Aorta (tissue), 5 donors: ENCODE measurements at regions not wholly inside any gene's neighbourhood (a gene's known extent, or its start where the extent isn't known, plus 50 kb on each side); places are given as distances from the start of the nearest gene placed in this dataset.

ENCODE experiments used
- ATAC-seq: fragments of 200-7000 bp; cut with Tn5 transposase; one replicate; pipeline ENCODE4 v1.9.1; 2022; ENCODE audit warnings: moderate library complexity; ENCODE audit not compliant: low FRiP score
- DNase-seq, 2 donors: peaks; one replicate each; pipeline ENCODE4 v3.0.0-alpha.2; 2020
- H3K27ac ChIP-seq, 2 donors: one replicate each; pipeline ENCODE4 v1.5.1; 2013; ENCODE audit warnings: low read length in 2 of 2, mild to moderate bottlenecking in 2 of 2, moderate library complexity in 2 of 2, control low read depth in 1 of 2, inconsistent platforms in 1 of 2, low read depth in 1 of 2
- H3K27me3 ChIP-seq, 2 donors: one replicate each; pipeline ENCODE4 v1.6.1; 2013; ENCODE audit warnings: control low read depth in 1 of 2, low read length in 1 of 2, mild to moderate bottlenecking in 1 of 2, moderate library complexity in 1 of 2; ENCODE audit not compliant: insufficient read depth in 2 of 2, control insufficient read depth in 1 of 2
- H3K36me3 ChIP-seq, 2 donors: one replicate each; pipeline ENCODE4 v1.6.1; 2013; ENCODE audit warnings: control low read depth in 1 of 2, low read length in 1 of 2, mild to moderate bottlenecking in 1 of 2; ENCODE audit not compliant: insufficient read depth in 2 of 2, control insufficient read depth in 1 of 2
- H3K4me1 ChIP-seq, 2 donors: one replicate each; pipeline ENCODE4 v1.6.1; 2013; ENCODE audit warnings: low read length in 2 of 2, control low read depth in 1 of 2, mild to moderate bottlenecking in 1 of 2, moderate library complexity in 1 of 2; ENCODE audit not compliant: insufficient read depth in 2 of 2, control insufficient read depth in 1 of 2
- H3K4me3 ChIP-seq, 2 donors: one replicate each; pipeline ENCODE4 v1.5.1; 2013; ENCODE audit warnings: low read length in 2 of 2, control low read depth in 1 of 2, mild to moderate bottlenecking in 1 of 2
- H3K9me3 ChIP-seq: one replicate; pipeline ENCODE4 v1.6.1; 2013; ENCODE audit warnings: mild to moderate bottlenecking, low read length; ENCODE audit not compliant: control insufficient read depth
- WGBS, 2 donors: extraction: QIAGEN DNeasy Blood & Tissue Kit; methylation state at CpG; one replicate each; pipeline ENCODE4 v1.1.7; 2013; 5-methylcytosine and 5-hydroxymethylcytosine counted together
- intact Hi-C, 2 donors: fragments of 100-400 bp; cut with DNase I; formaldehyde crosslinking; loops; one replicate each; pipeline versions ENCODE4 v1.14.2 to v1.15.0; 2022
- donor health status: healthy with polysubstance abuse.
- donor health status: Bipolar disorder and iron deficiency.
- donor health status: DM: no; HTN: no; CAD: no.
- donor health status: DM: no; HTN: no; CAD: no.
- donor health status: DM: yes; HTN: yes; CAD: no.

DNA sequence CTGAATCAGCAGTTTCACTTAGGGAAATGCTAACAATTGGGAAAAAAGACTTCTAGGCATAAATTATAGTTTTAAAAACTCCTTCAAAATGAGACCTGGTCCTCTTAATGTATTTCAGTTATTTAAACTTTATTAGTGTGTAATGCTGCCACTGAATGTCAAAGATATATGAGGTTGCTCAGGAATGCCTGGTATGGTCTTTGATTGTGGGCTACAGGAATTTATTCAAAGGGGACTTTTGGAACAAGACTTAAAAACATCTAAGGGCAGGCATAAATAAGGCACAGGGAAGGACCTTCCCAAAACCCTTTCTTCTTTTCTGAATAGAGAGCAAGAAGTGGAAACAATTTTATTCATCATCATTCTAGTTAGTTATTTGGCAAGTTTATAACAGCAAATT, 439.1 kb downstream of the TLL1 start:
- Histone ChIP-seq H3K27me3 (no peaks in the 10 kb centered on the region), H3K9me3 (no peaks in the 10 kb centered on the region), H3K4me3 (no peak overlapping the region), H3K27ac (no peak overlapping the region), H3K36me3 (no peaks in the 10 kb centered on the region), H3K4me1 (no peaks in the 10 kb centered on the region)
- intact Hi-C loops, result no loop called here
- ATAC-seq, result no peak
- DNase-seq, result no peak

DNA sequence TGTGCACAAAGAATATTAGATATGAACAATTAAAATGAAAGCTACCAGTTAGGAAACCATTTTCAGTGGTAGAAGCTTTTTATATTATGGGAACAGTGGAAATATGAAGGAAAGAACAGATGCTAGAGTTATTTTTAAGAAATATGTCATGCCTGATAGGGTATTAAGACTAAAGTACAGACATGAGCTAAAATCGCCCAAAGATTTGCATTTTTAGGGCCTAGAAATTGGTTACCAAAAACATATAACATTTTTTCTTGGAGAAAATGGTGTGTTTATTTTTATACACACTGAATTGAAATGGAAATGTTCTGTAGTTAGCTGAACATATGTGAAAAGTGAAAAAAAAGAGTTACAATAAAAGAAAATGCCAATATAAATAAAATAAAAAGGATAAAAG, 441.9 kb downstream of the TLL1 start:
- no peak for ATAC-seq
- DNase-seq, result no peak
- intact Hi-C loops, result no loop called here
- Histone ChIP-seq H3K27me3 (no peaks in the 10 kb centered on the region), H3K36me3 (no peaks in the 10 kb centered on the region), H3K4me1 (no peaks in the 10 kb centered on the region), H3K27ac (no peak overlapping the region), H3K9me3 (no peaks in the 10 kb centered on the region), H3K4me3 (no peak overlapping the region)
- 53 to 63% methylated on average over 1 of the region's 1 CpG for WGBS, 2 donors

DNA sequence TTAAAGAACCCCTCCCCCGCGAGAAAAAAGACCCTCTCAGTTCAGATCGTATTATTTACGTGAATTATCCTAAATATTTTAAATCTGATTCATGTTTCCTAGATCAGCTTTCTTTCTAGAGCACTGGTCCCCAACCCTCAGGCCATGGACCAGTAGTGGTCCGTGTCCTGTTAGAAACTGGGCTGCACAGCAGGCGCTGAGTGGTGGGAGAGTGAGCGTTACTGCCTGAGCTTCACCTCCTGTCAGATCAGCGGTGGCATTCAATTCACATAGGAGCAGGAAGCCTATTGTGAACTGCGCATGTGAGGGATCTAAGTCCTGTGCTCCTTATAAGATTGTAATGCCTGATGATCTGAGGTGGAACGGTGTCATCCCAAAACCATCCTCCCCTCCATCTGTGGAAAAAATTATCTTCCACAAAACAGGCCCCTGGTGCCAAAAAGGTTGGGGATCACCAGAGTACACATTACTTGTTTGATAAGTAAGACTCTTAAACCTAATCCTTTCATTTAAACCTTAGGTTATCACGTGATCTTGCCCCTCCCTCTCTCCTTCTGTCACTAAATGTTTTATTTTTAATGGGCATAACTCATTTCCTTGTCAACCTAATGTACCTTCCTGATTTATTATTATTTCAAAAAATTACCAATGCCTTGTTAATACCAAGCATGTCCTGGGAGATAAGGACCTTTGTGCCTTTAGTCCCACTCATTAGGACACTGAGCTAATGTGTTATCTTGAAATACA, 442.9 kb downstream of the TLL1 start:
- H3K27ac ChIP-seq, result no peak overlapping the region
- H3K4me1 ChIP-seq, result no peaks in the 10 kb centered on the region
- intact Hi-C loops, result no loop called here
- ATAC-seq (no peak), DNase-seq (no peak)
- WGBS, 2 donors, result 86 to 89% methylated on average over 11 of the region's 11 CpGs
- H3K9me3 ChIP-seq, result no peaks in the 10 kb centered on the region
- H3K36me3 ChIP-seq, result no peaks in the 10 kb centered on the region
- H3K27me3 ChIP-seq, result no peaks in the 10 kb centered on the region
- H3K4me3 ChIP-seq, result no peak overlapping the region

DNA sequence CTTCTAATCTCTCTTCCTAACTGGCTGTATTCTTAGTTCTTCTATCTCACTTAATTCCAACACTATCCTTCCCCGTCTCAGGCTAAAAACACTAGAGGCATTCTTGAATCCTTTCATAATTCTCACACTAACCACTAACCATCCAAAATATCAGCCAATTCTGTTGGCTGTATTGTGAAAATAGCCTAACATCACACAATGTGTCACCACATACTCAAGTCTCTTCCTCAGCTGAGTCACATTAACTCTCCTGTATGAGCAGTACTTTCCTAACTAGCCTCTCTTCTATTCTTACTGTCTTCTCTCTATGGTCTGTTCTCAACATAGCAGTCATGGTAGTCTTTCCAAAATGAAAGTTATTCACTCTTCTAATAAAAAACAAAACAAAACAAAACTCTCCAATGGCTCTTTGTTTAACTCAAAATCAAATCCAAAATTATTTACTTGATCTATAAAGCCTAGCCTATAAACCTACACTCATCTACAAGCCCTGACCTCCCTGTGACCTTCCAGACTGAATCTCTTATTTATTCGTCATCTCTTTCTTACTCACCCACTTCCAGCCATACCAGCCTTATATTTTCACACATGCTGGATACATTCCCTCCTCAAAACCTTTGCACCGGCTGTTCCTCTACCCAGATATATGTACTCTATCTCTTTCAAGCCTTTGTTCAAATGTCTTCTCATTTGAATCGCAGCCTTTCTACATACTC, 445.9 kb downstream of the TLL1 start:
- WGBS, 2 donors, result 64 to 74% methylated on average over 4 of the region's 4 CpGs
- Histone ChIP-seq H3K27me3 (no peaks in the 10 kb centered on the region), H3K4me3 (no peak overlapping the region), H3K9me3 (no peaks in the 10 kb centered on the region), H3K4me1 (no peaks in the 10 kb centered on the region), H3K36me3 (no peaks in the 10 kb centered on the region), H3K27ac (no peak overlapping the region)
- DNase-seq (no peak), ATAC-seq (no peak)
- intact Hi-C loops, result no loop called here

DNA sequence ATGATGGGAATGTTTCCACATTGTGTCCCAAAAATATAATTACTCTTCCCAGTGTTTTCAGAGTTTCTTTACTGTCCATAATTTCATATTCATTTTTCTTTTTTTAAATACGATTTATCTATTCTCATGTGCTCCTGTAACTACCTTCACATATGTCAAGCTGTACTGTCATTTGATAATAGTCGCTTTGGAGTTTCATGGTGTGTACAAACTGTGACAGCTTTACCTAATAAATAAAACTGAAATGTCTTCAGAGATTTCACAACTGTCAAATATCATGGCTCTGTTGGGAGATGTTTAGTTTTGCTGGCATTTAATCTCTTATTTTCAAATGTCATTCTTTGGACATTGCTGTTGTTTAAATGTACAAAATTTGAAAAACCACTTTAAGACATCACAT, 450.2 kb downstream of the TLL1 start:
- DNase-seq (no peak), ATAC-seq (no peak)
- intact Hi-C loops, result loop anchor here in 1 of 2 donors (10.0 kb wide), 1 partner anchor 272 kb away; no protein-coding TSS in a partner anchor
- Histone ChIP-seq H3K27me3 (no peaks in the 10 kb centered on the region), H3K36me3 (no peaks in the 10 kb centered on the region), H3K9me3 (peaks cover 1% of the 10 kb centered on the region), H3K4me3 (no peak overlapping the region), H3K4me1 (no peaks in the 10 kb centered on the region), H3K27ac (no peak overlapping the region)
- 70 to 72% methylated on average over 2 of the region's 2 CpGs for WGBS, 2 donors

DNA sequence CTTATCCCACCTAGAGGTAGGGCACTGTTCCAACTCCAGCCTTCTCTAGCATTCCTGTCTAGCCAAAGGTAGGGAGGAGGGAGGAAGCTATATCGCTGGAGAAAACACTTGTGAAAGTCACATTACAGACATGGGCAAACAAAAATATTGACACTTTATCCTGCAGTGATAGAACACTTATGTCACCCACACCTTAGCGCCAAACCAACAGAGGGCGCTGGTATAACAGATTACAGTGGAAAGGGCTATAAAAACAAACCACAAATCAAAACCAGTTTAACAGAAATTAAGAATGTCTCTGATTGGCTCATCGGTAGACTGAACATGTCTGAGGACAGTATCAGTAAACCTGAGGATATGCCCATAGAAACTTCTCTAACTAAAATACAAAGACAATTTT, 451.3 kb downstream of the TLL1 start:
- DNase-seq (no peak), ATAC-seq (no peak)
- intact Hi-C loops, result loop anchor here in 1 of 2 donors (10.0 kb wide), 1 partner anchor 270 kb away; no protein-coding TSS in a partner anchor
- Histone ChIP-seq H3K27me3 (no peaks in the 10 kb centered on the region), H3K4me3 (no peak overlapping the region), H3K36me3 (no peaks in the 10 kb centered on the region), H3K4me1 (no peaks in the 10 kb centered on the region), H3K9me3 (peaks cover 1% of the 10 kb centered on the region), H3K27ac (no peak overlapping the region)
- WGBS, 2 donors, result 45% methylated on average over 4 of the region's 4 CpGs

DNA sequence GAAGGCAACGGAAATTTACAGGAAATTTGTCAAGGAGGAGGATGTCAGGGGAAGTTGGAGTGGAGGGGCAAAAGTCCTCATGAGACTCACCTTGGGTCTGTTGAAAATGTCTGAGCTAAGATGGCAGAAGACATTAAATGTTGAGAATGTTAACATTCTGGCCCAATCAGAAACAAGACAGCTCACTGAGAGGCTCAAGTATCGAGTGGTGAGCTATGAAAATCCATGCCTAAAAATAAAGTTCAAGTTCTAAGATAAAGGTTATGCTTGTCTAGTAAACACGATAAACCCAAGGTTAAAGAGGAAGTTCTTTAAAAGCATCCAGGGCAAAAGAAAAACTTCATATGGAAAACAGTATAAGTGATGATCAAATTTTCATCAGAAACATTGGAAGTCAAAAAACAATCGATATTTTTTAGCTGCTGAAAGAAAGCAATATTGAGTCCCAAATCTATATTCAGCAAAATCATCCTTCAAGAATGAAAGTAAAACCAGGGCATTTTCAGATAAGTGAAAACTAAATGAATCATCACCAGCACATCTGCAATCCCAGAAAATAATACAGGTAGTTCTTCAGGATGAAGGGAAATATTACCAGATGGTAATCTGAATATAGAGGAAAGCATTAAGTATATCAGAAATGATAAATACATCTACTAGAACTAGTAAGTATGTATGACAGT, 462.4 kb downstream of the TLL1 start:
- Histone ChIP-seq H3K4me1 (no peaks in the 10 kb centered on the region), H3K27ac (no peak overlapping the region), H3K4me3 (no peak overlapping the region), H3K9me3 (no peaks in the 10 kb centered on the region), H3K36me3 (no peaks in the 10 kb centered on the region), H3K27me3 (no peaks in the 10 kb centered on the region)
- intact Hi-C loops, result no loop called here
- WGBS, 2 donors, result 64 to 66% methylated on average over 4 of the region's 4 CpGs
- DNase-seq, result no peak
- ATAC-seq, result no peak

DNA sequence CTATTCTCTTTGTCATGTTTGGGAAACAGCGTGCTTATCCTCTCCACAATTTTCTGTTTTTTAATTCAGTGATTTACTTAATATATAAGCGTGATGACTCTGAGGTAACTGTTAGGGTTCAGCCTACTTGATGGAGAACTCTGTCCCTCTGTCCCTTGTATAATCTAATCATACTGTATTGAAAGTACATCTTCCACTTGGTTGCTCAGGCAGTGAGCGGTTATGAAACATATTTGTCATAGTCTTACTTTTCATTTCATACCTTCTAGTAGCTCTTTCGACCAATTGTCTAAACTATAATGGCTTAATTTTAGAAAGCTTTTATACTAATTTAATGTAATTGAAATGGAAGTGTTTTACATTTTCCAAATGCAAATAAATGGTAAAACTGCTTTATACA, 469.0 kb downstream of the TLL1 start:
- Histone ChIP-seq H3K27ac (no peak overlapping the region), H3K27me3 (no peaks in the 10 kb centered on the region), H3K9me3 (no peaks in the 10 kb centered on the region), H3K4me1 (no peaks in the 10 kb centered on the region), H3K4me3 (no peak overlapping the region), H3K36me3 (no peaks in the 10 kb centered on the region)
- no peak for DNase-seq
- intact Hi-C loops, result no loop called here
- no peak for ATAC-seq
- WGBS, 2 donors, result 89 to 91% methylated on average over 4 of the region's 4 CpGs
